ENCODE measurements at regions not wholly inside any gene's neighbourhood (a gene's known extent, or its start where the extent isn't known, plus 50 kb on each side); places are given as distances from the start of the nearest gene placed in this dataset.
"Not testable (repeated sequence)": the region's sequence is repeated elsewhere in the genome, so short reads cannot be mapped to it uniquely, and the experiment has no call there.

- not testable (repeated sequence) for TF ChIP-seq EZH2 (IDR thresholded peaks at IDR 0.05; ENCODE audit: insufficient read depth, poor library complexity, severe bottlenecking); EZH2phosphoT487 (IDR thresholded peaks at IDR 0.05; ENCODE audit: insufficient read depth, low read depth)
Measured at GRCh38 chr16:5240278-5240626, 142.7 kb upstream of the EEF2KMT start.

Measured in GM23248 (cell line).